M059J (cell line): ENCODE measurements at regions not wholly inside any gene's neighbourhood (a gene's known extent, or its start where the extent isn't known, plus 50 kb on each side); places are given as distances from the start of the nearest gene placed in this dataset.
"Not testable (repeated sequence)": the region's sequence is repeated elsewhere in the genome, so short reads cannot be mapped to it uniquely, and the experiment has no call there.

Experiments used
- DNase-seq: peaks from one replicate; pipeline ENCODE4 v3.0.0-alpha.2; 2012; ENCODE audit warnings: low read depth

DNA sequence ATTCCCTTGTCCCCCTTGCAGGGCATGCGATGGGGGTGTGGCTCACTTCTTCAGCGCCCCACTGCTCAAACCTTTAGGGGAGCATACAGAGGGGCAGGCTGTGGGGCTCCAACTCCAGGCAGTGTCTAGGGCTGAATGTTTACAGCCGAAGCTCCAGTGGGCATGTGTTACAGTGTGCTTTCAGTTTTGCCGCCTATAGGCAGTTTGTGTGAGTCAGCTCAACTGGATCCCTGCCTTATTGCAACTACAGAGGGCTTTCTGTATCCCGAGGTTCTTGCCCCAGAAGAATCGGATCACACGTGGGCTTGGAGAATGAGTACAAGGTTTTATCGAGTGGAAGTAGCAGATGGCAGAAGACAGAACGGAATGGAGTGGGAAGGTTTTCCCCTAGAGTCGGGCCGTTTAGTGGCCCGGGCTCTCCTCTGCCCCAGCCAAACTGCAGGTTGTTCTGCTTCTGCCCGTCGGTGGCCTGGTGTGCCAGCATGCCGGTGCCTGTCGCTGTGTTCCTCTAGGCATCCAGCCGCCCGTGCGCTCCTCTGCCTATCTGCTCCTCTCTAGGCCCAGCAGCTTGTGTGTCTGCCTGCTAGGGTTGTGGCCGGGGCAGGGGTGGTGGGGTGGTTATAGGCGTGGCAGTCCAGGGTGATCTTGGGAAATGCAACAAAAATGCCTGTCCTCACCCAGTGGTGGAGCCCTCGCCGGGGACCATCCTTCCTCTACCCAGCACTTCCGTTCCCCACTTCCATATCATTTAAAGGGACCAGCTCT, 435.9 kb upstream of the SGCG start:
- DNase-seq: peak; percentile 12

DNA sequence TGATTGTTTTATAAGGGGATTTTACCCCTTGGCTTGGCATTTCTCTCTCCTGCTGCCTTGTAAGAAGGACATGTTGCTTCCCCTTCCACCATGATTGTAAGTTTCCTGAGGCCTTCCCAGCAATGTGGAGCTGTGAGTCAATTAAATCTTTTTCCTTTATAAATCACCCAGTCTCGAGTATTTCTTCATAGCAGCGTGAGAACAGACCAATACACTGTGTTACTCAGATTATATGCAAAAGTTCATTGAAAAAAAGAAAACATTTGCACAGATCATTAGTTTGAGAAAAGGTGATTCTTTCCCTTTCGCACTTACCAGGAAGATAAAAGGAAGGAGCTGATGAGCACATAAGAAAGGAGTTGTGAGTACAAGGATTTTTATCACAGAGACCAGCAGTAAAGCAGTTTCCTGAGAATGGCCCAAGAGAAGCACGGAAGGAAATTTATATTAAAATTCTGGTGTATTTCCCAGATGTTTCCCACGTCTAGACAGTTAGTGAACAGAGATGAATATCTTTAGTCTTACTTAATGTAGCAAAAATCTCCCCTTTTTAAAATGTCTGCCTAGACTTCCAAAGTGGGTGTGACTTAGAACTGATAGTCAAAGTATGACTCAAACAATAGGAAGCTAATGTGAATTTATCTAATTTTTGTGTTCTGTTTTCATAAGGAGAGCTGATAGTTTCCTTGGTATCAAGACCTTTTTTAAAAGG, 431.8 kb upstream of the SGCG start:
- no peak for DNase-seq

DNA sequence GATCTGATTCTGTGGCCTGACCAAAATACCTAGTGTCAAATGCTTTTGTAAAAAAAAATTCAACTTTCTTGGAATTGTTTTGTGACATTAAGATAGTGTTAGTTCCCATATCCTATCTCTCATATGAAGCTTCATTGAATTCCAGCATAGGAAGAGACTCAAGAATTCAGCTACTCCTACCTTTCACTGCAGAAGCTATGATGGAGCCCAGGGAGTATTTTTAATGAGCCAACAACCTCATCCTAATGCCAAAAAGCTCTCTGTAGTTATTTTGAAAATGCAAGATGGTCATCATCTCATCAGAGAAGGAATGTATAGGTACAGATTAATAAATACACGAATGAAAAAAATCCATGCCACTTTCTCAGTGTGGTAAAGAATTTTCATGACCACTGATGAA, 431.2 kb upstream of the SGCG start:
- DNase-seq: no peak

DNA sequence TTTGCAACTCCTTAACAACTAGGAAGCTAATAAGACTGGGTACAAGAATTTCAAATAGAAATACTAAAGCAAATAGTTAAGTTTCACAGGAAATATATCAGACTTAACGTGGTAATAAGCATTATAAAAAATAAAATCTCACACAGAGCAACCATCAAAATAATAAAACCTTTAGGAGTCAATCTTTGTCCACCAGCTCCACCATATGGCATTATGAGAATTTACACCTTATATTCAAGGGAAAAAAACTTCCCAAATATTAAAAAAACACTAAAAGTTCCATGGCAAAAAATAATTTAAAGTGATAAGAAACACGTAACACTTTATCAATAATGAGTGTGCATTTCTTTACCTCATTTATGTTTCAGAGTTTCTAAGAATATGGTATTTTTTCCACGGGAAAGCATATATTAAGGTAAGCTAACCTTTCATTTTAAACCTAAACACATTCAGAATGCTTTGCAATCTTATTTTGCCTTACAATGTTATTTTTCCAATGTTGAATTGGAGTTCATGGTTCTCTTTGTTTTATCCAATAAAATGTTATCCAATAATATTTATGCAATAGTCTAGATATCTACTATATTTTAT, 423.2 kb upstream of the SGCG start:
- DNase-seq: peak; percentile 0

DNA sequence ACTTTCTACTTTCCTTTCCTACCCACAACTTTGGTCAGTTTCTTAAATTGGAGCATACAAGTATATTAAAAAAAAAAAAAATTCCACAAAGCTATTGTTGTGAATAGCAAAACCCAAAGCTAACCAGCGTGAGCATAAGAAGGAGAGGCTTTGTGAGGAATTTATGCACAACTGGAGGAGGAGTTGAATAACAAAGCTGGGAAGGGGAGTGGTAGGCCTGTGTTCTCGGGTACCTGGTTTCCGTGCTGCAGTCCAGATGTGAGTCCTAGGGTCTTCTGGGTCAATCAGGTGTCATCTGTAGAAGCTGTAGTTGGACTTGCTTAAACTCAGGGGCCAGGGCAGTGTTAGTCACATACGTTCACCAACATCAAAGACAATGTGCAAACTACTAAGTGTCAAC, 422.5 kb upstream of the SGCG start:
- no peak for DNase-seq

DNA sequence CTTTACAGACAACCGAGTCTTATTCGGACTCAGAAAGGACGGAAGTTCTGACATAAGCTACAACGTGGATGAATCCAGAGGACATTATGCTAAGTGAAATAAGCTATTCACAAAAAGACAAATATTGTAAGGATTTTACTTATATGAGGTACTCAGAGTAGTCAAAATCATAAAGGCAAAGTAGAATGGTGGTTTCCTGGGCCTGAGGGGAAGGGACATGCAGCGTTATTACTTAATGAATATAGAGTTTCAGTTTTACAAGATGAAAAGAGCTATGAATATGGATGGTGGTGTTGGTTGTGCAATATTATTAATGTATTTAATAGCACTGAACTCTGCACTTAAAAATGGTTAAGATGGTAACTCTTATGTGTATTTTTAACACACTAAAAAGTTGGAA, 419.1 kb upstream of the SGCG start:
- no peak for DNase-seq

DNA sequence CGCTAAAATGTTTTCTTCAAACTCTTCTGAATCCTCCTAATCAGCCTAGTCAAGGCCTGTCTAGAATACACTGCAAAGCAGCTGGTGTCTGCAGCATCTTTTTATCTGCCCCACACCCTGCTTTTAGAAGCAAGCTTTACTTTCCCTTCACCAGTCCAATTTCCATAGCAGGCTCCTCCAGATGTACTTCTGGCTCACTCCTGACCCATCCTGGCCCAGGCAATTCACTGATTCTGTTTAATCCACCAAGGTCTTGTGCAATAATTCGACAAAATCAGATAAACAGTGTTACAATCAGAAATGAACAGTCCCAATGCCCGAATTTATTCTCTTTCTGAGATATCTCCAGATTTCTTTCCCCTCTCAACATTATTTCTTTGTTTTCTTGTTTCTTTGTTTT, 415.2 kb upstream of the SGCG start:
- DNase-seq: no peak

DNA sequence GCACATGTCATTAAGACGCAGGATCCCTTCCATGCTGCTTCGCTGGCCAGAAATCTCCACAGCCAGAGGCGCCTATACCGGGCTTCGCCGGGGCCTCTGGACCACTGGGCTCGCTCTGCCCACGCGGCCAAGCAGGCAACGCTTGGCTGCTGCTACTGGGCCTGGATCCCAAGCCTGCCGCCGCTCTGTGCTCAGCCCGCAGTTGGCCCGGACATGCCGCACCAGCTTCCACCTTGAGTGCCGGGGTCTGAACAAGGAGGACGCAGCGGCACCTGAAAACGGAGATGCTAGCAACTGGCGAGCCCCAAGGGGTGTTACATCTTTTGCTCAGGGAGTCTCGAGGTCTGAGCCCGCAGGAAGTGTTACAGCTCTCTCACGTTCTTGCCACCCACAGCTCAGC, 409.9 kb upstream of the SGCG start:
- DNase-seq: no peak

DNA sequence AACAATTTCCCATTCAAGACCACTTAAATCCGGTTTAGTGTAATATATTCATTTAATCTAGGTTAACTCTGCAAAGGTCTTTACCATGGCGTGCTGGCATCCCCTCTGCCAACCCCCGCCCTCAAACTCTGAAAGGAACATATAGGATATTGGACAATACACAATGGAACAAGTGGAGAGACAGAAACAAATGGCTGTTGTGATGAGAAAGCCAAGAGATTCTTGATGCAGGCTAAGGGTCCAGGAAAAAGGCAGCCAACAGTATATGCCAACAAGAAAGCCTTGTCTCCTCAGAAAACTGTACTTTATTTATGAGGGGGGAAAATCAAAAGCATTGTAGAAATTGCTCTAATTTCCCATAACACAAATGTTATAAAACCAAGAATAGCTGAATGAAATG, 407.3 kb upstream of the SGCG start:
- no peak for DNase-seq

DNA sequence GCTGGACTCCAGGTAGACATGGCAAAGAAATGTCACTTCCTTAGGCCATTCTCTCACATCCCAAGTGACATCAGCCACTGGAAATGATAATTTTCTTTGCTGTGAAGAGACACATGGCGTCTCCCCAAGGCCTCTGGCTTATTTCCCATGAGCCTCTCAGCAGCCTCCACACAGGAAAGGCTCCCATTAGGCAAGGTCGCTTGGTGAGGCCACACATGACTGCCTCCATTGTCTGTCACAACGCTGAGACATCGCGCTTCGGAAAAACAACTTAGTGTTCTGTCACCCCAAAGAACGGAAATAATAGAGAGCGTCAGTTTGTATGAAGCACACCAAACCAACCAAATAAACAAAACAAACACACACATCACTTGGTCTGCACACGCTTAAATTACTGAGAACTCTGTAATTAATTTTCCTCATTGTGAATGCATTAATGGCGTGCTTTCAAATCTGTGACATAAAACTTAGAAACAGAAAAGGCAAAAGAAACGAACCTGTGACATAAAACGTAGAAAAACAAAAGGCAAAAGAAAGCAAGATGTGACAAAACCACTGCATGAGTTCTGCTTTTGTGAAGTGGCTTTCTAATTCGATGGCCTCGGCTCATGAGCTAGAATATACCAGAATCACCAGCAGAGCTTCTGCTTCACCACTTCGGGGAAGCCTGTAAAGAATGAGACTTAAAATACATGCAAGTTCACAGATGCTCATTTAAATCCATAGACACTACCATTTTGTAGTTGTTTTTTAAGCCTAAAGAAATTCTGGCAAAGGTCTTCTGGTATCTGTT, 404.2 kb upstream of the SGCG start:
- DNase-seq: no peak

DNA sequence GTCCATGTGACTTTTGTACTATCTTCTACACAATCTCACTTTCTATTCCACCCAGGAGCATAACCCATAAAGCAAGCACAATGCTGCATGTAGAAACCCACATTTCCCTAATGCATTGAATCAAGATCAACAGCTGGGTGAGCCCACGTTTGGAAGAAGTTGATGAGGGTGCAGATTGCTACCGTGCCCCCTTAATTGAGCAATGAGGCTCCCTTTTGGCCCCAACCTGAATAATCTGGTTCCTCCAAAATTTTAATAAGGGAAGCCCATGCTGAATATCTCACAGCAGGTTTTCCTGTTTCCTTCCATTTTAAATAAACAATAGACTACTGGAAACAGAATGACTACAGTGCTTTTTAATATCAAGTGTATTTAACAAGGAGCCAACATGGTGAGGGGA, 403.6 kb upstream of the SGCG start:
- no peak for DNase-seq

DNA sequence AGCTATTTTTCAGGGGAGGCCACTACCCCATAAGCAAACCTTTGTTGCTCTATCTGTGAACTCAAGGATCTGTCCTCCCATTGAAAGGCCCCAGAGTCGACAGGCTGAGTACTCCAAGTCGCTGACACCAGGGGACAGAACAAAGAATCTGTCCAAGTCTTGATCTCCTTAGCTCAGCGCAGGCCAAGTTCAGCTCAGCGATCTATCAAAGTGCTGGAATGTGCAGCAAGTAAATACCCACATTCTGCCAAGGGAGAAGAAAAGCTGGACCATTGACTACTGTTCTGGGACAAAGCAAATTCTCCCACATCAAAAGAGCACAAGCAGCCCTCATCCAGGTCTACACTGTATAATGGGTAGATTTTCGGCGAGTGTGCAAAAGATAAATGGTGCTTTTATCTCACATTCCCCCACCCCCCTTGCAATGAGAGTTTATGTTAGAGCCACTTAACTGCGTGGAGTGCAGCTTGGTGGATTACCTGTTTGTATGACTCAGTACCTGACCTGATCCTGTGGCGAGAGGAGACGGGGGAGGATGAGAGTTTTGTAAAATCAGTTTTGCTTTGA, 391.7 kb upstream of the SGCG start:
- no peak for DNase-seq

DNA sequence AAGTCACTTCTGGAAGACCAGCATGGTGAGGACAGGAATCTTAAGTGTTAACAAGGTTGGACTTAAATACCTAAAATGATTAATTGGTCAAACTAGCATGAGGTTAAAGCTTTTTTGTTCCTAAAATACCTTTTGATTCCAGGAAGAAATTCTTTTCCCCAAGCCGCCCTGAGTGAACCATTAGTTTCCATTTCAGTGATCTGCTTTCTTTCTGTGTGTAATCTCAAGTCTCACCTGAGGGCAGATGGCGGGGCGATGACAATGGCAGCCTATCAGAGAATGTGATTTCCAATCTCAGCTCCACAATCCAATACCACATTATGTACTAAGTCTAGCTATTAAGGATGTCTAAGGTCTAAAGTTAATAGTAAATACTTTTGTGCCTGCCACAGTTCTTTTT, 390.9 kb upstream of the SGCG start:
- no peak for DNase-seq

DNA sequence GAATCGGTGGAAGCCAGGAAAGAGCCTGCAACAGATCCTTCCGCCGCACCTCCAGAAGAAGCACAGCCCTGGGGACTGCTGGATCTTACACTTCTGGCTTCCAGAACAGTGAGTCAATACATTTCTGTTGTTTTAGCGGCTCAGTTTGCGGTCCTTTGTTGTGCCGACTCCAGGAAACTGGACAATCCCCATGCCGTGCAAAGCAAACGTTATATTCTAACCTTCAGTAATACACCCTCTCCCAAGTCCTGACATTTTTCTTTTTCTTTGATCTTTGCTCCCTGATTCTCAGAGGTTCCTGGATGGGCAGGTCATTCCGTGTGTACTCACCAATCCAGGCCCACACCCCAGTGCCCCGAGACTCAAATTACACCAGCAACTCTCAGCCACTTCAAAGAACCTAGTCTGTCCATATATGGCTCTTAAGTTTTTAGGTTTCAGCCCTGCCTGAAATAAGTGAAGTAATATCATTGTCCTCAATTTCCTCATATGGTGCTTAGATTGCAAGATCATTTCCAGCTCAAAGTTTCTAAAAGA, 387.1 kb upstream of the SGCG start:
- peak; percentile 52 for DNase-seq

DNA sequence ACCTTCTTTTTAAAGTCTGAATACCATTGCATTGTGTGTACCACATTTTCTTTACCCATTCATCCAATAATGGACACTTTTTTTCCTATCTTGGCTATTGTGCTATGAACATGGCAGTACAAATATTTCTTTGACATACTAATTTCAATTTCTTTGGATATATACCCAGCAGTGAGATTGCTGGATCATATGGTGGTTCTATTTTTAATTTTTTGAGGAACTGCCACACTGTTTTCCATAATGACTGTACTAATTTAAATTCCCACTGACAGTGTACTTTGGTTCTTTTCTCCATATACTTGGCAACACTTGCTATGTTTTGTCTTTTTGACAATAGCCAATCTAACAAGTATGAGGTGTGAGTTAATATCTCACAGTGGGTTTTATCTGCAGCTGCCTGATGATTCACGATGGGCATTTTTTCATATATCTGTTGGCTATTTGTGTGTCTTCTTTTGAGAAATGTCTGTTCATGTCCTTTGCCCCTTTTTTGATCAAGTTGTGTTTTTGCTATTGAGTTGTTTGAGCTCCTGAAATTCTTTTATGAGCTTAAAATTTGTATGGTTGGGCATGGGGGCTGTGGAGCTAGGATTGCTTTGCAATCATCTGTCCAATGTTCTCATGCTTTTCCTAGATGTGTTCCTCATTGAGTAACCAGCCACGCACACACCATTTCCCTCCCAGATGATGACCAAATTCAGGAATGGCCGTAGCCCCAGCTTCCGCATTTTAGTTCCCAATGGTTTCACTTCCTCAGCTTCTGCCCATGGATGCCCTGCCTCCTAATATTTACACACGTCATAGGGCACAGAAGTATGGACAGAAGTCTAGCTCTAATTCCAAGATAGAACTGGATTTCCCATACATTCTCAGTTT, 380.0 kb upstream of the SGCG start:
- peak; percentile 30 for DNase-seq

DNA sequence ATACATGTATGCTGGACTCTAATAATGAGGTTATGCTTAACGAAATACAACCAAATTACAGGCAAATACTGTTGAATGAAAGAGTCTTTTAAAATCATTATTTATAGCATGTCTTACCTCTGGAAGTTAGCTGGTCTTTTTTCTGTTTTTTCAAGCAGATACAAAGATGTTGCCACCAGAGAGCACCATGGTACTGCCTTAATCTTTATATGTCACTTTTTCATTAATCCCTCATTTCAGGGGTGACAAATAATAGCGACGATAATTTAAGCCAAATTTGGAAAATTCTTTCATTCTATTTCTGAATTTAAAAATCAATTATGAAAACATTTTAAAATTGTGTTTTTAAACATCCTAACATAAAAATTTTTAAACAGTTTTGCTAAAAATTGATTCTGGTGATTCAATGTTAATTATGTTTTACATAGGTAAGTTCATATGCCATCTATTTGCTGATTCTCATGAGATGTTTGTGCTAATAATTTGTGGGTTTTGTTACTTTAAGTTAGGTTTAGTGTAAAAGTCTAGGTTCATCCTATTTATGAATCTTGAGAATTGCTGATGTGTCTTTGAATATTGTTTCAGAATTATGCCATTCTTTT, 379.3 kb upstream of the SGCG start:
- DNase-seq: peak; percentile 2

DNA sequence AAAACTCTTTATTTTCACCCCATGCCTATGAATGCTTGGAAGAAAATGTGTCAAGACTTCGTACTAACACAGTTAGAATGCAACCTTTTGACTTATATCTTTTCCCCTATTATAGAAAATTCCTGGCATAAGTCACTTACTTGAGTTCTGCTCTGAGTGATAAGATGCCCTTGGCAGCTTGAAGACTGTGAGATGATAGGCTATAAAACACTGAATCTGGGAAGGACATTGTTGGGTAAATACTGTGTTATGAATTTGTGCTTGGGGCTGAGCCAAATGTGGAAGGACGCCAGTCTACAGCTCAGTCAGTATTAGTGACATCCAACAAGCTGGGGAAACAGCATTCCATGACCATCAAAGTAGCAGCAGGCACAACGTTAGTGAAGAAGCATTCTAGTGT, 368.0 kb upstream of the SGCG start:
- no peak for DNase-seq

DNA sequence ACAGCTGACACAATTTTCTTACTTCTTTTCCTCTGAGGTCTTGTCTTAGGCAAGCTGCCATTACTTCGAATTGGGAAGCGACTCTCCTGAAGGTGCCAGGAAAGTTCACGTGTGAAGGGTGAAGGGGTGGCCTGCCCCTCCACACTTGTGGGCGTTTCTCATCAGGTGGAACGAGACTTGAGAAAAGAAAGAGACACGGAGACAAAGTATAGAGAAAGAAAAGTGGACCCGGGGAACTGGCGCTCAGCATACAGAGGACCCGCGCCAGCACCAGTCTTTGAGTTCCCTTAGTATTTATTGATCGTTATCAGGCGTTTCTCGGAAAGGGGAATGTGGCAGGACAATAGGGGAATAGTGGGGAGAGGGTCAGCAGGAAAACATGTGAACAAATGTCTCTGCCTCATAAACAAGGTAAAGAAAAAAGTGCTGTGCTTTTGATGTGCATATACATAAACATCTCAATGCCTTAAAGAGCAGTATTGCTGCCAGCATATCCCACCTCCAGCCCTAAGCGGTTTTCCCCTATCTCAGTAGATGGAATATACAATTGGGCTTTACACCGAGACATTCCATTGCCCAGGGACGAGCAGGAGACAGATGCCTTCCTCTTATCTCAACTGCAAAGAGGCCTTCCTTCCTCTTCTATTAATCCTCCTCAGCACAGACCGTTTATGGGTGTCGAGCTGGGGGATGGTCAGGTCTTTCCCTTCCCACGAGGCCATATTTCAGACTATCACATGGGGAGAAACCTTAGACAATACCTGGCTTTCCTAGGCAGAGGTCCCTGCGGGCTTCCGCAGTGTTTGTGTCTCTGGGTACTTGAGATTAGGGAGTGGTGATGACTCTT, 367.0 kb upstream of the SGCG start:
- DNase-seq: not testable (repeated sequence)

DNA sequence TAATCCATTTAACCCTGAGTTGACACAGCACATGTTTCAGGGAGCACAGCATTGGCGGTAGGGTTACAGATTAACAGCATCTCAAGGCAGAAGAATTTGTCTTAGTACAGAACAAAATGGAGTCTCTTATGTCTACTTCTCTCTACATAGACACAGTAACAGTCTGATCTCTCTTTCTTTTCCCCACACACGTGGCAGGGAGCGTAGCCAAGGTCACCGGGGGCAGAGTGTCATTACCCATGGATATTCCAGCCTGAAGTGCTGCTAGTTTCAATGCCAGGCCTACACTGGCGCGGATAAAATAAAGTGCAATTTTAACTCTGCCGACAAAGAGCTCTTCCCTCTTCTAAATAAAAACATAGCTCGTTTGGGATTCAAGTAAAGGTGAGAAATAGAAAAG, 366.3 kb upstream of the SGCG start:
- not testable (repeated sequence) for DNase-seq
